H9 (cell line): ENCODE measurements at regions not wholly inside any gene's neighbourhood (a gene's known extent, or its start where the extent isn't known, plus 50 kb on each side); places are given as distances from the start of the nearest gene placed in this dataset.

Experiments
- DNase-seq: peaks from one replicate; pipeline ENCODE4 v3.0.0-alpha.2; 2017
- H2AFZ ChIP-seq: one replicate; pipeline ENCODE4 v1.6.1; 2013; ENCODE audit warnings: mild to moderate bottlenecking, low read length, control low read depth, moderate library complexity
- H2AK5ac ChIP-seq: 2 replicates; pipeline ENCODE4 v1.6.1; 2013; ENCODE audit warnings: low read length, control low read depth, mixed read lengths; ENCODE audit not compliant: insufficient read length
- H2BK120ac ChIP-seq: one replicate; pipeline ENCODE4 v1.6.1; 2013; ENCODE audit warnings: low read depth, mild to moderate bottlenecking, low read length, control low read depth, inconsistent platforms; ENCODE audit not compliant: poor library complexity, severe bottlenecking
- H2BK12ac ChIP-seq: 2 replicates; pipeline ENCODE4 v1.6.1; 2013; ENCODE audit warnings: low read length, control low read depth, mixed read lengths, low read depth; ENCODE audit not compliant: insufficient read length
- H2BK15ac ChIP-seq: 2 replicates; pipeline ENCODE4 v1.6.1; 2013; ENCODE audit warnings: low read depth, low read length, control low read depth
- H2BK20ac ChIP-seq: one replicate; pipeline ENCODE4 v1.6.1; 2013; ENCODE audit warnings: low read depth, mild to moderate bottlenecking, low read length, control low read depth, inconsistent platforms; ENCODE audit not compliant: poor library complexity, severe bottlenecking
- H2BK5ac ChIP-seq: 2 replicates; pipeline ENCODE4 v1.6.1; 2013; ENCODE audit warnings: low read length, control low read depth, mixed read lengths; ENCODE audit not compliant: insufficient read length
- H3K14ac ChIP-seq: 2 replicates; pipeline ENCODE4 v1.6.1; 2013; ENCODE audit warnings: low read length, control low read depth; ENCODE audit not compliant: insufficient read depth
- H3K18ac ChIP-seq: 2 replicates; pipeline ENCODE4 v1.6.1; 2013; ENCODE audit warnings: low read depth, mild to moderate bottlenecking, mixed read lengths, low read length, control low read depth; ENCODE audit not compliant: insufficient read length
- H3K23ac ChIP-seq: 2 replicates; pipeline ENCODE4 v1.6.1; 2013; ENCODE audit warnings: low read length, control low read depth, mixed read lengths, low read depth; ENCODE audit not compliant: insufficient read length
- H3K23me2 ChIP-seq: 2 replicates; pipeline ENCODE4 v1.6.1; 2013; ENCODE audit warnings: low read depth, mild to moderate bottlenecking, mixed read lengths, low read length, control low read depth; ENCODE audit not compliant: insufficient read length, poor library complexity, severe bottlenecking
- H3K27ac ChIP-seq: 2 replicates; pipeline ENCODE4 v1.5.1; 2013; ENCODE audit warnings: low read length, control low read depth, mixed read lengths, low read depth; ENCODE audit not compliant: insufficient read length
- H3K27me3 ChIP-seq: 2 replicates; pipeline ENCODE4 v1.6.1; 2013; ENCODE audit warnings: low read length, control low read depth, inconsistent platforms; ENCODE audit not compliant: insufficient read depth
- H3K4ac ChIP-seq: 2 replicates; pipeline ENCODE4 v1.6.1; 2013; ENCODE audit warnings: low read depth, mild to moderate bottlenecking, control low read depth, inconsistent platforms, low read length, moderate library complexity
- H3K4me1 ChIP-seq: 2 replicates; pipeline ENCODE4 v1.6.1; 2013; ENCODE audit warnings: low read length, control low read depth, inconsistent platforms; ENCODE audit not compliant: insufficient read depth
- H3K4me2 ChIP-seq: 2 replicates; pipeline ENCODE4 v1.6.1; 2013; ENCODE audit warnings: low read length, control low read depth, mixed read lengths; ENCODE audit not compliant: insufficient read length, insufficient read depth
- H3K56ac ChIP-seq: 2 replicates; pipeline ENCODE4 v1.6.1; 2013; ENCODE audit warnings: low read depth, mild to moderate bottlenecking, mixed read lengths, low read length, control low read depth; ENCODE audit not compliant: insufficient read length
- H3K79me1 ChIP-seq: 2 replicates; pipeline ENCODE4 v1.6.1; 2013; ENCODE audit warnings: low read depth, mild to moderate bottlenecking, moderate library complexity, low read length, control low read depth, inconsistent platforms; ENCODE audit not compliant: insufficient read depth, poor library complexity, severe bottlenecking
- H3K79me2 ChIP-seq: 2 replicates; pipeline ENCODE4 v1.6.1; 2013; ENCODE audit warnings: low read length, control low read depth, inconsistent platforms; ENCODE audit not compliant: insufficient read depth
- H3K9ac ChIP-seq: 2 replicates; pipeline ENCODE4 v1.6.1; 2013; ENCODE audit warnings: low read length, control low read depth, mixed read lengths; ENCODE audit not compliant: insufficient read length; ENCODE audit errors: extremely low read depth
- H3K9me3 ChIP-seq: one replicate; pipeline ENCODE4 v1.6.1; 2013; ENCODE audit warnings: low read depth, low read length, inconsistent platforms; ENCODE audit not compliant: control insufficient read depth
- H3T11ph ChIP-seq: one replicate; pipeline ENCODE4 v1.6.1; 2013; ENCODE audit warnings: mild to moderate bottlenecking, low read length, control low read depth, inconsistent platforms
- H4K20me1 ChIP-seq: one replicate; pipeline ENCODE4 v1.6.1; 2013; ENCODE audit not compliant: control insufficient read depth, insufficient read length, insufficient read depth
- H4K5ac ChIP-seq: 2 replicates; pipeline ENCODE4 v1.6.1; 2013; ENCODE audit warnings: low read depth, mild to moderate bottlenecking, mixed read lengths, low read length, control low read depth; ENCODE audit not compliant: insufficient read length
- H4K8ac ChIP-seq: replicated peaks from 2 replicates; pipeline ENCODE4 v1.6.1; 2013; ENCODE audit warnings: low read length, control low read depth, mixed read lengths, low read depth; ENCODE audit not compliant: insufficient read length
- H4K91ac ChIP-seq: 2 replicates; pipeline ENCODE4 v1.6.1; 2013; ENCODE audit warnings: low read depth, mild to moderate bottlenecking, moderate library complexity, mixed read lengths, low read length, control low read depth; ENCODE audit not compliant: insufficient read length
- H3K27ac Mint-ChIP-seq, 3 experiments: 2 replicates in 2 of 3; 3 replicates in 1 of 3; pipeline ENCODE4 v1.8.0; 2020 to 2021; ENCODE audit warnings: mixed read lengths in 3 of 3, mild to moderate bottlenecking in 1 of 3, moderate library complexity in 1 of 3
- H3K27me3 Mint-ChIP-seq: 2 replicates; pipeline ENCODE4 v1.8.0; 2021; ENCODE audit warnings: low read depth, mild to moderate bottlenecking, moderate library complexity, mixed read lengths
- H3K36me3 Mint-ChIP-seq, 3 experiments: 2 replicates in 2 of 3; 3 replicates in 1 of 3; pipeline ENCODE4 v1.8.0; 2020 to 2021; ENCODE audit warnings: low read depth in 3 of 3, mixed read lengths in 3 of 3; ENCODE audit not compliant: insufficient read depth in 1 of 3
- H3K4me1 Mint-ChIP-seq, 2 experiments: 2 replicates each; pipeline ENCODE4 v1.8.0; 2020; ENCODE audit warnings: mixed read lengths in 2 of 2
- H3K4me3 Mint-ChIP-seq, 2 experiments: 2 replicates in 1 of 2; 3 replicates in 1 of 2; pipeline ENCODE4 v1.8.0; 2020 to 2021; ENCODE audit warnings: mild to moderate bottlenecking in 2 of 2, mixed read lengths in 2 of 2, moderate library complexity in 1 of 2
- H3K9me3 Mint-ChIP-seq, 2 experiments: 2 replicates in 1 of 2; 3 replicates in 1 of 2; pipeline ENCODE4 v1.8.0; 2020; ENCODE audit warnings: mild to moderate bottlenecking in 2 of 2, mixed read lengths in 2 of 2, moderate library complexity in 1 of 2
- WGBS: extraction: QIAGEN DNeasy Blood & Tissue Kit; methylation state at CpG from one replicate; pipeline ENCODE4 v1.1.7; 2013; ENCODE audit warnings: missing lambda C conversion rate, low lambda C conversion rate, mixed read lengths; ENCODE audit not compliant: insufficient read length; ENCODE audit errors: extremely low coverage; 5-methylcytosine and 5-hydroxymethylcytosine counted together
- TF ChIP-seq, protein P1 (sequence below): fragments of 200-600 bp; sonication (generic); conservative IDR thresholded peaks from 3 replicates; pipeline ENCODE4 v1.8.0; 2021; ENCODE audit warnings: antibody characterized with exemption, mild to moderate bottlenecking

DNA sequence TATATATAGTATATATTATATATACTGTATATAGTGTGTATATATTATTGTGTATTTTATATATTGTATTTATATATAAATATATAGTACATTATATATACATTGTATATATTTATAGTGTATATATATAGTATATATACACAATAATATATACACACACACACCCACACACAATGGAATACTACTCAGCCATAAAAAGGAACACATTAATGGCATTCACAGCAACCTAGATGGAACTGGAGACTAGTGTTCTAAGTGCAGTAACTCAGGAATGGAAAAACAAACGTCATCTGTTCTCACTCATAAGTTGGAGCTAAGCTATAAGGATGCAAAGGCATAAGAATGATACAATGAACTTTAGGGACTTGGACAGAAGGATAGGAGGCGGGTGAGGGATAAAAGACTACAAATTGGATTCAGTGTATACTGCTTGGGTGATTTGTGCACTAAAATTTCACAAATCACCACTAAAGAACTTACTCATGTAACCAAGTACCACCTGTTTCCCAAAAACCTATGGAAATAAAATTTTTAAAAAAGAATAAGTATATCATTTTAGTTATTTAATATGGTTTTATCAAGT is 201.9 kb upstream of the CDH11 start:
- Histone ChIP-seq H2BK5ac (no peak overlapping the region), H3K14ac (no peak overlapping the region), H4K20me1 (no peaks in the 10 kb centered on the region), H3K27me3 (no peaks in the 10 kb centered on the region), H4K91ac (no peak overlapping the region), H2AK5ac (no peak overlapping the region), H2BK20ac (no peak overlapping the region), H3K18ac (no peak overlapping the region), H3T11ph (no peak overlapping the region), H3K4ac (no peak overlapping the region), H3K23me2 (no peaks in the 10 kb centered on the region), H2BK15ac (no peak overlapping the region), H3K56ac (no peak overlapping the region), H3K9me3 (no peaks in the 10 kb centered on the region), H2AFZ (no peak overlapping the region), H3K4me1 (no peaks in the 10 kb centered on the region; the same call in 1 of the 2 replicates), H2BK12ac (no peak overlapping the region), H3K23ac (no peak overlapping the region), H3K79me1 (no peaks in the 10 kb centered on the region), H2BK120ac (no peak overlapping the region), H3K9ac (no peak overlapping the region), H3K79me2 (no peaks in the 10 kb centered on the region), H4K8ac (no peak overlapping the region), H4K5ac (no peak overlapping the region), H3K27ac (no peak overlapping the region), H3K4me2 (no peak overlapping the region)
- TF ChIP-seq, protein P1, sequence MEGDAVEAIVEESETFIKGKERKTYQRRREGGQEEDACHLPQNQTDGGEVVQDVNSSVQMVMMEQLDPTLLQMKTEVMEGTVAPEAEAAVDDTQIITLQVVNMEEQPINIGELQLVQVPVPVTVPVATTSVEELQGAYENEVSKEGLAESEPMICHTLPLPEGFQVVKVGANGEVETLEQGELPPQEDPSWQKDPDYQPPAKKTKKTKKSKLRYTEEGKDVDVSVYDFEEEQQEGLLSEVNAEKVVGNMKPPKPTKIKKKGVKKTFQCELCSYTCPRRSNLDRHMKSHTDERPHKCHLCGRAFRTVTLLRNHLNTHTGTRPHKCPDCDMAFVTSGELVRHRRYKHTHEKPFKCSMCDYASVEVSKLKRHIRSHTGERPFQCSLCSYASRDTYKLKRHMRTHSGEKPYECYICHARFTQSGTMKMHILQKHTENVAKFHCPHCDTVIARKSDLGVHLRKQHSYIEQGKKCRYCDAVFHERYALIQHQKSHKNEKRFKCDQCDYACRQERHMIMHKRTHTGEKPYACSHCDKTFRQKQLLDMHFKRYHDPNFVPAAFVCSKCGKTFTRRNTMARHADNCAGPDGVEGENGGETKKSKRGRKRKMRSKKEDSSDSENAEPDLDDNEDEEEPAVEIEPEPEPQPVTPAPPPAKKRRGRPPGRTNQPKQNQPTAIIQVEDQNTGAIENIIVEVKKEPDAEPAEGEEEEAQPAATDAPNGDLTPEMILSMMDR, result no peak
- Mint-ChIP-seq H3K4me1 (peaks cover 9 to 10% of the 10 kb centered on the region in 2 experiments), H3K9me3 (no peaks in the 10 kb centered on the region; a peak in 1 of 5 replicates), H3K4me3 (no peak overlapping the region), H3K36me3 (no peaks in the 10 kb centered on the region), H3K27me3 (no peaks in the 10 kb centered on the region; the same call in 1 of the 2 replicates), H3K27ac (no peak overlapping the region)
- no CpG with 5 or more reads among the region's 2 CpGs for WGBS
- no peak for DNase-seq
